ENCODE measurements at regions not wholly inside any gene's neighbourhood (a gene's known extent, or its start where the extent isn't known, plus 50 kb on each side); places are given as distances from the start of the nearest gene placed in this dataset.

GRCh38 chr6:14638435-14638905, 520.9 kb downstream of the CD83 start:
- CTCF ChIA-PET = no interaction called here
- H3K4me3 ChIP-seq (ENCODE audit: low read depth in 2 of 2, low read length in 1 of 2) = no peak overlapping the region
- no peaks in the 10 kb centered on the region for H3K9me3 ChIP-seq
- DNase-seq = no peak
- H3K79me2 ChIP-seq (ENCODE audit: insufficient read depth) = no peaks in the 10 kb centered on the region
- H3K4me1 ChIP-seq (ENCODE audit: control insufficient read depth in 1 of 2, insufficient read depth in 2 of 2, low read depth in 1 of 2, low read length in 1 of 2) = peaks cover 0 to 2% of the 10 kb centered on the region in 2 experiments; a peak in 3 of 4 replicates
- TF ChIP-seq FOSL2 (IDR thresholded peaks at IDR 0.05; ENCODE audit: borderline replicate concordance, low read depth) = no peak
- no peak for TF ChIP-seq RXRA (IDR thresholded peaks at IDR 0.05; ENCODE audit: borderline replicate concordance, low read depth)
- no peak for TF ChIP-seq NRF1 (IDR thresholded peaks at IDR 0.05; ENCODE audit: low read depth, low read length)
- TF ChIP-seq NFIC (IDR thresholded peaks at IDR 0.05; ENCODE audit: borderline replicate concordance) = no peak
- TF ChIP-seq, protein P1, sequence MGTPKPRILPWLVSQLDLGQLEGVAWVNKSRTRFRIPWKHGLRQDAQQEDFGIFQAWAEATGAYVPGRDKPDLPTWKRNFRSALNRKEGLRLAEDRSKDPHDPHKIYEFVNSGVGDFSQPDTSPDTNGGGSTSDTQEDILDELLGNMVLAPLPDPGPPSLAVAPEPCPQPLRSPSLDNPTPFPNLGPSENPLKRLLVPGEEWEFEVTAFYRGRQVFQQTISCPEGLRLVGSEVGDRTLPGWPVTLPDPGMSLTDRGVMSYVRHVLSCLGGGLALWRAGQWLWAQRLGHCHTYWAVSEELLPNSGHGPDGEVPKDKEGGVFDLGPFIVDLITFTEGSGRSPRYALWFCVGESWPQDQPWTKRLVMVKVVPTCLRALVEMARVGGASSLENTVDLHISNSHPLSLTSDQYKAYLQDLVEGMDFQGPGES (IDR thresholded peaks at IDR 0.05; ENCODE audit: low read depth, low read length) = no peak
- no peak for TF ChIP-seq MEF2A (IDR thresholded peaks at IDR 0.05; ENCODE audit: borderline replicate concordance, low read depth)
- TF ChIP-seq EZH2phosphoT487 (IDR thresholded peaks at IDR 0.05; ENCODE audit: borderline replicate concordance, low read depth) = no peak
- TF ChIP-seq FOXM1 (IDR thresholded peaks at IDR 0.05; ENCODE audit: low read depth) = no peak
- no peak for TF ChIP-seq TCF12 (IDR thresholded peaks at IDR 0.05)
- TF ChIP-seq PBX3 (IDR thresholded peaks at IDR 0.05) = no peak
- no peak for TF ChIP-seq CHD2 (IDR thresholded peaks at IDR 0.05; ENCODE audit: low read length, partially characterized antibody)
- TF ChIP-seq TEAD4 (IDR thresholded peaks at IDR 0.05; ENCODE audit: borderline replicate concordance, insufficient read depth) = no peak
- TF ChIP-seq GABPA (IDR thresholded peaks at IDR 0.05; ENCODE audit: low read depth) = no peak
- TF ChIP-seq JUND (IDR thresholded peaks at IDR 0.05) = no peak
- no peak for TF ChIP-seq YY1 (IDR thresholded peaks at IDR 0.05; ENCODE audit: low read depth)
- no peak for TF ChIP-seq SMC3 (IDR thresholded peaks at IDR 0.05; ENCODE audit: low read depth, low read length)
- TF ChIP-seq RCOR1 (IDR thresholded peaks at IDR 0.05; ENCODE audit: low read length) = no peak
- TF ChIP-seq, protein P2, sequence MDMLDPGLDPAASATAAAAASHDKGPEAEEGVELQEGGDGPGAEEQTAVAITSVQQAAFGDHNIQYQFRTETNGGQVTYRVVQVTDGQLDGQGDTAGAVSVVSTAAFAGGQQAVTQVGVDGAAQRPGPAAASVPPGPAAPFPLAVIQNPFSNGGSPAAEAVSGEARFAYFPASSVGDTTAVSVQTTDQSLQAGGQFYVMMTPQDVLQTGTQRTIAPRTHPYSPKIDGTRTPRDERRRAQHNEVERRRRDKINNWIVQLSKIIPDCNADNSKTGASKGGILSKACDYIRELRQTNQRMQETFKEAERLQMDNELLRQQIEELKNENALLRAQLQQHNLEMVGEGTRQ (IDR thresholded peaks at IDR 0.05; ENCODE audit: borderline replicate concordance, low read depth, low read length) = no peak
- TF ChIP-seq MXI1 (IDR thresholded peaks at IDR 0.05; ENCODE audit: low read depth, low read length) = no peak
- no peak for TF ChIP-seq ZBTB33 (IDR thresholded peaks at IDR 0.05; ENCODE audit: borderline replicate concordance, low read depth)
- no peak overlapping the region for H3K27ac ChIP-seq (ENCODE audit: low read depth in 2 of 2, low read length in 1 of 2)
- no peaks in the 10 kb centered on the region for H3K9me2 ChIP-seq
- no peaks in the 10 kb centered on the region for H3K27me3 ChIP-seq (ENCODE audit: insufficient read depth)
- no peak overlapping the region for H3K4me2 ChIP-seq
- no peaks in the 10 kb centered on the region for H4K20me1 ChIP-seq (ENCODE audit: insufficient read depth)
- H3K9ac ChIP-seq = no peak overlapping the region
- H2AFZ ChIP-seq (ENCODE audit: low read depth) = no peak overlapping the region
- H3K36me3 ChIP-seq (replicated peaks in 1 of 2; ENCODE audit: control insufficient read depth in 1 of 2, insufficient read depth in 2 of 2, low read length in 1 of 2) = no peaks in the 10 kb centered on the region
- no peaks in the 10 kb centered on the region for H3F3A ChIP-seq (replicated peaks; ENCODE audit: insufficient read depth)
- 43% methylated on average over 4 of the region's 4 CpGs for WGBS (ENCODE audit: low lambda C conversion rate)
- POLR2A ChIA-PET = no interaction called here

Measured in SK-N-SH (cell line).